Skin epidermis (tissue), 12 donors: ENCODE measurements at regions not wholly inside any gene's neighbourhood (a gene's known extent, or its start where the extent isn't known, plus 50 kb on each side); places are given as distances from the start of the nearest gene placed in this dataset.

Experiments
- H3K27ac ChIP-seq, 21 experiments: fragments of 200-600 bp; sonication (generic) in 11 of 21; one replicate each; pipeline ENCODE4 v1.5.0; 2020; ENCODE audit warnings: mild to moderate bottlenecking in 3 of 21, inconsistent platforms in 2 of 21, moderate library complexity in 2 of 21
- H3K4me3 ChIP-seq, 7 experiments: fragments of 200-600 bp; sonication (generic) in 2 of 7; one replicate each; pipeline ENCODE4 v1.5.0; 2020; ENCODE audit warnings: inconsistent platforms in 2 of 7, mild to moderate bottlenecking in 2 of 7, moderate library complexity in 1 of 7

GRCh38 chr7:130875901-130876300 lies 141.9 kb upstream of the KLF14 start:
- no peak overlapping the region for H3K4me3 ChIP-seq
- peak overlapping the region in 1 of 21 experiments; percentile 37 for H3K27ac ChIP-seq

DNA sequence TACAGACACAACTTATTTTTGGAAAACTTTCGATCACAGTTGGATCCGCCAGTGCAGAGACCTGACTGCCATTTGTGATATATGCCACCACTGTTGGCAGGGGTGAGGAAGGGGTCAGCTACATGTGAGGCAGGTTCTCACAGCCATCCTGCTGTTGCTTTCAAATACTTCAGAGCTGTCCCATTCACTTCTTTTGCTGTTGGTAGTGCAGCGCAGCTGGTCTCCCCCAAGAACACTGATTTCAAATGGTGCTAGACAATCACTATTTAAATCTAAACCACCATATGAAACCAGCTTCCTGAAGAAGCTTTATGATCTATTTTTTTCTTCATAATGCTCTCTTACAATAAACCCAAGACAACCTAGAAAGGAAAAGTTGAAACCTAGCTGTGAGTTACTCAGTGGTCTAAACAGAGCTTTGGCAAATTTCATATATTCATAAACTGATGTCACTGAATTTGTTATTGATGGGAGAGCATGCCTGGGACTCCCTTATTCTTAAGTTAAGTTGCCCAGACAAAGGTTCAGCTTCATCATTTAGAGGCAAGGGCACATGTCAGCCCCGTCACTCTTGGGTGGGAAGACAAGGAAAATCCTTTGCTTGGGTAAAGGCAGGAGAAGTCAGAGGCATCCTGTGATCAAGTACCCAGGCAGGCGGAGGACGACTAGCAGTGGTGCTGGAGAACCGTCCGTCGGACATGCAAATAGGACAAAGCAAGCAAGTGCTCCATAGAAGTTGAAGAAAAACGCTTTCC lies 143.4 kb upstream of the KLF14 start:
- Histone ChIP-seq H3K4me3 (no peak overlapping the region), H3K27ac (no peak overlapping the region)

- H3K4me3 ChIP-seq: no peak overlapping the region
Observed at GRCh38 chr7:130877991-130878305, 143.9 kb upstream of the KLF14 start.

DNA sequence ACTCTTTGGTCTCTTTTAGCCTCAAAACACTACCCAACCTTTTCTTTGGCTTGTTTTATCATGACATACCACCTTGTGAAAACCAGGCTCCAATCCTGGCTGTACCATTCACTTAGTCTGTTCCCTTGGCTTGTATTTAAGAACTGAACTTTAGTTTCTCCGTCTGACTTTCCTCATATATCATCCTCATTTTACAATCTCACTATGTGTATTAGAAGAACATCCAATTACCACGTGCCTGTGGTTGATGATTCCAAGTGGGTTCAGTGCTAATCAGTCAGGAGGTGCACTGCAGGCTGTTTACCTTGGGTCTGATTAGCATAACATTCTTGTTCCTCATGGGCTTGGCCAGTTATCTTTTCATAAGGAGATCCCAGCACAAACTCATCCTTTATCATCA lies 144.8 kb upstream of the KLF14 start:
- Histone ChIP-seq H3K4me3 (no peak overlapping the region), H3K27ac (no peak overlapping the region)

More at GRCh38 chr7:130877991-130878305, 143.9 kb upstream of the KLF14 start:
- H3K27ac ChIP-seq: no peak overlapping the region

DNA sequence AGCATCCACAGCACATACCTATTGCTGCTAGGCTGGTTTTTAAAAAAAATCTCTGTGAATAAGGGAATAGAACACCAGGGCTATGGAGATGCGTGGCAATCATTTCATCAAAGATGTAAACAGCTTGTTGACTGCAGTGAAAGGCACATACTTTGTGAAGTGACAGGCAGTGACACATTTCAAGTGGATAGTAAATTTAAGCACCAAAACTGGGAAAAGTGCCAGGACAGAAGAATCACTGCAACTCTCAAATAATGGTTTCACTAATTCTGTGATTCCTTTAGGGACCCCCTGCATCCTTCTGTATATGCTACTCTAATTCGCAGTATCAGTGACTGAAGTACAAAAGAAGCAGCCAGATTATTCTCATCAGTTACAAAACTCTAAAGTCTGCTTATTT lies 145.2 kb upstream of the KLF14 start:
- Histone ChIP-seq H3K4me3 (no peak overlapping the region), H3K27ac (no peak overlapping the region)

DNA sequence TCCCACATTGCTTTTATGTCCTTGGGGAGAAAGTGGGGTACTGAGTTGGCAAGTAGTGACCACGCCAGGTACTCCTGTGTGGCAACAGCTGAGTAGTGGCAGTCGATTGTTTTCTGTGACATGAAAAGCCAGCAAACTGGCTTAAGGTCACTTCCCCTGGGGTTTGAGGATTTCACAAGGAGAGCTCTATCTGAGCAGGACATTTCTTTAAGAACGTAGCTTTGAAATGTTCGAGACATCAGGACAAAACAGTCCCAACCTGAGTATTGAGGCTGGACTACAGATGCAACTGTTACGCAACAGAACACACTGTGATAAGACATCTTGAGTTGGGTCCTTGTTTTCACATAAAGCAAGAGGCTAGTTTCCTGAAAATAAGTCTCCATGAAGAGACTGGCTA lies 146.7 kb upstream of the KLF14 start:
- Histone ChIP-seq H3K27ac (peak overlapping the region in 6 of 21 experiments; percentile 26 to 60 (median 41)), H3K4me3 (no peak overlapping the region)

- no peak overlapping the region for H3K4me3 ChIP-seq
- H3K27ac ChIP-seq: peak overlapping the region in 9 of 21 experiments; percentile 25 to 60 (median 40)
Observed at GRCh38 chr7:130881091-130881798, 147.2 kb upstream of the KLF14 start.

GRCh38 chr7:130881799-130882141 lies 147.8 kb upstream of the KLF14 start:
- H3K4me3 ChIP-seq: no peak overlapping the region
- H3K27ac ChIP-seq: peak overlapping the region in 8 of 21 experiments; percentile 4 to 60 (median 35)

DNA sequence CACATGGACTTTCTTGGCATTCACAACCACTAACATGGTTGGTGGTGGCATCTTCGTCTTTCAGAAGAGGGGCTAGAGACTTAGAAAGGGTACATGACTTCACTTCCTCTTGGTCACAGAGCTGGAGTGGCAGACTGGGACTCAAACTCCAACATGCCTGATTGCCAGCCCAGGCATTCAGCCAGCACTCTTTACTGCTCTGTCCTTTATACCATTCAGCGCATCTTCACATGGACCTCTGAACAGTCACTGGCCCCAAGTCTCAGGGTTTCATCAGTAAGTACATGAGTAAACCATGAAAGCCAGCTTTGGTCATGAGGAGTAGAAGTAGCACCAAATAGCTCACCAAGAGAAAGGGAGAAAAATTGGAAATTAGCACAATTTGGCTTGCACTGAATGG lies 148.4 kb upstream of the KLF14 start:
- H3K27ac ChIP-seq: peak overlapping the region in 6 of 21 experiments; percentile 4 to 46 (median 10)
- H3K4me3 ChIP-seq: no peak overlapping the region

- H3K4me3 ChIP-seq: no peak overlapping the region
- H3K27ac ChIP-seq: peak overlapping the region in 3 of 21 experiments; percentile 4 to 46 (median 45)
Observed at GRCh38 chr7:130883928-130884327, 149.9 kb upstream of the KLF14 start.

DNA sequence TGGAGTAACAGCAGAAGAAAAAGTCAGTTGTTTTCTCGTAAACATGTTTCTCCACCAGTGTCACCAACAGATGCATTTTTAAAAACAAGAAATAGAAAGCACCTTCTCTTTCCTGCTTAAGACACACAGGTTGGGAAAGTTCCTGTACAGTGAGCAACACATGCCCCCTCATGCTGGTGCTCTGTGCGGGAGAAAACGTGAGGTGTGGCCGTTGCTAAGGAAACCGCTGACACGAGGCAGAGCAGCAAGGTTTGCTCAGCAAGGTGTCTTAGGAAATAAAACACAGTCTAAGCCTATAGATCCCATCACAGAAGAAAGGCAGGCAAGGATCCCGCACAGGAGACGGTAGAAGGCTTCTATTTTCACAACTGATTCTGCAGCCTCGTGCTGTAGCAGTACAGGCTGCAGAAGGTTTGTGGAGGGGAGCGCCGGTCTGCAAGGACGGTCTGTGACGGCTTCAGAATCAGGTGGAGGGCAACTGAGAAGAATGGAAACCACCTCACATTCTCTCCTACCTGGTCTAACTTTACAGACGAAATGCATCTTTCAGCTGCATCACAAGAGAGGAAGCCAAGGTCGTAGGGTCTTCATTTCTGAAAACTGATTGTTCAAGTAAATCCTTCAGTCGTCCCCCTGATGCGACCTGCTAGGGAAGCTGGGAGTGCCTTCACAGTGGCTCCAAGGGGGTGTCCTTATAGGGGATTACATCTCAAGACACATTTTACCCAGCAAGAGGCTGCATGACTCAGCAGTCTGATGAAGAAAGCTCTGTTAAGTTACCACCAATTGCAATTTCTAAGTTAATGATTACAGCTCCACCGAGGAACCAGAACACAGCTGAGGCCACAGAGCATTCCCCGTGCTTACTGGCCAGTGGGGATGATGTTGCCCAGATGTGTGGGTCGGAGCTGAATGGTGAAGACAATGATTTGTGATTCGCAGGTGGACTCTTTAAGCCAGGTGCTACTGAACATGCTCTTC lies 150.7 kb upstream of the KLF14 start:
- H3K27ac ChIP-seq: peak overlapping the region in 7 of 21 experiments; percentile 2 to 47 (median 38)

DNA sequence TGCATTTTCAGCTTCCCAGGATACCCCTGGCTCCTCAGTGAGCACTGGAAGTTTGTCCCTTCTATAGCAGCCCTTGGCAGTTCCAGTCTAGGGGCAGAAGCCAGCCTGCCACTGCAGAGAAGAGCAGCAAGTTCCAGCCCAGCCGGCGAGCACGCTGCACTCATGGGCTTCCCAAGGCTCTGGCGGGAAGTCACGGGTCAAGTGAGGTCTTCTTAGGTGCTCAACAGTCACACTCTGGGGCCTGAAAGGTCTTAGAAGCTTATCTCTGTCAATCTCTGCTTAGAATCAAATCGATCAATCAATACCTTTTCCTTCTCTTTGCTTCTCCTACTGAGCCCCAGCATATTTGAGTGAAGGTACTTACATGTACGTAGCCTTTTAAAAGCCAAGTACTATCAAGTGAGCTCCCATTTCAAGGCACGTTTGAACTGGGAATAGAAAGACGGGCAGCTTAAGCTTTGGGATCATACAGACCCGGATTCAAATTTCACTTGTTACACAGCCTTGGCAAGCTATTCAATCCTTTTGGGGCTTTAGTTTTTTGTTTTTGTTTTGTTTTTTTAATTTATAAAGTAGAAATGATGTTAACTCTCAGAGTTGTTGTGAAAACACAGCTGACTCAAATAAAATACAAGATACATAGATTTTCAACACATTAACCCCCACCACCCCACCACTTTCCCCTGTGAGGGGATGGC lies 152.6 kb upstream of the KLF14 start:
- Histone ChIP-seq H3K27ac (peak overlapping the region in 15 of 21 experiments; percentile 2 to 77 (median 52)), H3K4me3 (no peak overlapping the region)

More for the DNA sequence above, 150.7 kb upstream of the KLF14 start:
- no peak overlapping the region for H3K4me3 ChIP-seq

DNA sequence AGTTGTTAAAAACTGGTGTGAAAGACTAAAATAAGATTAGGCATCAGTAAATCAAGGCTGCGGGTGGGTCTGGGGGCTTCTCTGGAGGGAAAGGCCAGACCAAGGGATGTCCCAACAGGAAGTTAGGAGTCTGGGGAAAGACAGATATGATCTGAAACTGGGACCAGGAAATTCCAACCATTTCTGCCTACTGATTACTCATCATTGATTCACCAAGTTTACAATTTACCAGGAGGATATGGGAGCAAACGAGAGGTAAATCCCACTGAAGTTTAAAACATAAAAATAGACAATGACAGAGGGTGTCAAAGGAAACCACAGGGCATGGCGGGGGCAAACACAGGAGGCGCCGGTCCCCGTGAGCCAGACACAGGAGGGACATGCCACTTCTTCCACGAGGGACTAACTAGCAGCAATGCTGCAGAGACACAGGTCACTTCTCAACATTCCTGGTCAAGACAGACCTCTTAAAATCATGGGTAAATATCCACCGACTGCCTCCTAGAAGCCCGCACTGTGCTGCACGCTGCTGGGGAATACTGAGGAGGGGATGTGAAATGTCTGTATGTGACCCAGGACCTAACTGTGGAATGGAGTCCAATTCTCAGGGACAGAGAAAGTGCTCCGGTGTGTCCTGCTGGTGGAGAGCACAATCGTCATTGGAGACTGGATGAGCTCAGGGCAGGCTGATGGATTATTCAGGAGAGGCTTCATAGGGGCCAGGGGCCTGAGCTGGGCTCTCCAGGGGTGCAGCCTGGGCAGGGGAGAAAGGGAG lies 153.4 kb upstream of the KLF14 start:
- no peak overlapping the region for H3K4me3 ChIP-seq
- peak overlapping the region in 17 of 21 experiments; percentile 1 to 77 (median 47) for H3K27ac ChIP-seq

GRCh38 chr7:130887957-130888371 lies 154.0 kb upstream of the KLF14 start:
- no peak overlapping the region for H3K4me3 ChIP-seq
- peak overlapping the region in 16 of 21 experiments; percentile 2 to 77 (median 48) for H3K27ac ChIP-seq

DNA sequence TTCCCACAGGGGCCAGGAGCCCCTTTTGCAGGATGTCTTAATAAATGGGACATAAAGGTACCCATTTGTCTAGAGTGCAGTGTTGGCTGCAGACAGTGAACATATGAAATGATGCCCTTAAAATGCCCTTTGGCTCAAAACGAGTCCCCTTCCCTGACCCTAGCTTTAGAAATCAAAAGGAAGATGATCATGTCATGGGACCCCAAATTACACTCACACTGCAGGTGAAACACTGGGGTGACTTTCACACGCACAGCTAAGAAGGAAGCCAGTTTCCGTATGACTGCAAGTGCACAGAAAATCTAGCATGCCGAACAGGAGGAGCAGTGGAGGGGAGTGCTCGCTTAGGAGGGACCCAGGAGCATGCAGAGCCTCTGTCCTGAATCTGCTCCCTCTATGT lies 154.5 kb upstream of the KLF14 start:
- Histone ChIP-seq H3K4me3 (no peak overlapping the region), H3K27ac (peak overlapping the region in 8 of 21 experiments; percentile 19 to 77 (median 60))

- Histone ChIP-seq H3K27ac (peak overlapping the region in 18 of 21 experiments; percentile 38 to 89 (median 71)), H3K4me3 (no peak overlapping the region)
Observed at GRCh38 chr7:130890176-130891020, 156.4 kb upstream of the KLF14 start.

DNA sequence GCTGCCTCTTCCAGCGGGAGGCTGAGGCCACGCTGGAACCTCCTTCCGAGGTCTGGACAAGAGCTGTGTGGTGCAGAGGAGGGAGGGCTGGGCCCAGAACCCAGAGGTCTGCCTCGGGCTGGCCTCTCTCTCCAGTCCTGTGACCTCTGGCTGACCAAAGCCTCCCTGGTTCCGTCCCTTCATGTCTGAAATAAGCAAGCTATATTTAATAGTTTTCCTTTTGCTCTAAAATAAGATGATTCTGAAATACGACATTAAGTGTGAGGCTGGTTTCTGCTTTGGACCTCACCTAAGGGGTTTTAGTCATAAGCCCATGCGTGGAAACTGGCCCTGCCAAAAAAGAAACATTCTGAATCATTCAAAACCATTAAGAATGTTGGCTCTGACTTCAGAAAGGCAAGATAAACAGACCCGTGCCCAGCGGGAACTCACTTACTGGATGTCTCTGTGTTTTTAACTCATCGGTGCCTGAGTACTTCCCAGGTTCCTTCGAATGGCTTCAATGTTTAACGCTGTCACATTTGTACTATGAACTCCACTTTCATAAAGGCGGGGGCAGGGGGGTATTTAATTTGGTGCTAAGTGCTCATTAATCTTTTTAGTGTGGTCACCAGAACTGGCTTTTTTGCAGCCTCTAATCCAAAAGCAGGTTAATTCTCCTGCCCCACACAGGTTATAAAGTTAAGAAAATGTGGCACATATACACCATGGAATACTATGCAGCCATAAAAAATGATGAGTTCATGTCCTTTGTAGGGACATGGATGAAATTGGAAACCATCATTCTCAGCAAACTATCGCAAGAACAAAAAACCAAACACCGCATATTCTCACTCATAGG lies 157.5 kb upstream of the KLF14 start:
- H3K27ac ChIP-seq: peak overlapping the region in 19 of 21 experiments; percentile 17 to 89 (median 74)
- H3K4me3 ChIP-seq: no peak overlapping the region
